HG03060 (cell line): ENCODE measurements at regions not wholly inside any gene's neighbourhood (a gene's known extent, or its start where the extent isn't known, plus 50 kb on each side); places are given as distances from the start of the nearest gene placed in this dataset.
A peak's percentile ranks its signal among the peaks of the same experiment; 100 is the strongest.
"Not testable (repeated sequence)": the region's sequence is repeated elsewhere in the genome, so short reads cannot be mapped to it uniquely, and the experiment has no call there.

Source experiments
- ATAC-seq: cut with Tn5 transposase; IDR thresholded peaks from one replicate; pipeline ENCODE4 v1.9.1; 2021; ENCODE audit warnings: low read depth, moderate number of reproducible peaks; ENCODE audit not compliant: unreplicated experiment

DNA sequence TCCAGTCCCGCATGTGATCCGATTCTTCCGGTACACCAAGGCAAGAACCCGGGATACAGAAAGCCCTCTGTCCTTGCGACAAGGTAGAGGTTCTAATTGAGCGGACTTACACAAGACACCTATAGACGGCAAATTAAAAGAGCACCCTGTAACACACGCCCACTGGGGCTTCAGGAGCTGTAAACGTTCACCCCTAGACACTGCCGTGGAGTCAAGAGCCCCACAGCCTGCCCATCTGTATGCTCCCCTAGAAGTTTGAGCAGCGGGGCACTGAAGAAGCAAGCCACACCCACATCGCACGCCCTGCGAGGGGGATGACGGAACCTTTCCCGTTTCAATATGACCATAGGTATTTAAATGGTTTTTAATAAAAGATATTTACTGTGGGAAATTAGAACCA lies 696.3 kb upstream of the MMS22L start:
- ATAC-seq = not testable (repeated sequence)

DNA sequence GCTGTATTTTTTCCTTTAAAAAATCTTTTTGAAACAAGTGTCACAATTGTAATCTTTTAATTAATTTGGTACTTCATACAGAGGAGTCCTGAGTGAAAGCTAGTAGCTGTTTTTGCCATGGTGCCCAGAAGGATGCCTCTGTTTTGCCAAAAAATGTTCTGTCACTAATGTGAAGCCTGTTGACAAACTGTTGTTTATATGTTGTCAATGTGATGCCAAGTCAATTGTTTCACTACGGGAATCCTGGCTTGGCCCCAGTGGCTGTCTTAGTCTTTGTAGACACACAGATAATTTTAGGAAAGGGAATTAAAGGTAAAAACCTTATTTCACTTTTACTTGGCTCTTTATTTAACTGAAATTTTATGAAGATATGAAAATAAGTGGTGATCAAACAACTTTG lies 706.4 kb upstream of the MMS22L start:
- no peak for ATAC-seq

DNA sequence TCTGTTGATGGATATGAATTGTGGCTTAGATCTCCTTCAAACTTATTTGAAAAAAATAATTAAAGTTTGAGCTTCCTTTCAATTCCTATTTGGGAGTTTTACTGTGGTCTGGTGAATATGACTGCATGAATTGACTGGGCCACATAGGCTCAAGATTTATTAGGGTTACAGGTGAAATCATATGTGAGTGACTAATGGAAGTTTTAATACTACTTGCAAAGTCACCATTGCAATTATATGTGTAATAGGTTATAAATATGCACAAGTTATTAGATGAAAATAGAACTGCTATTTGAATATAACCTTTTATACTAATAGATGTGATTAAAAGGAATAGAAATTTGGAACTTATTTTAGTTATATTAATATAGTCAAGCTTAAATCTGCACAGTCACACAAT lies 712.1 kb upstream of the MMS22L start:
- ATAC-seq = no peak

DNA sequence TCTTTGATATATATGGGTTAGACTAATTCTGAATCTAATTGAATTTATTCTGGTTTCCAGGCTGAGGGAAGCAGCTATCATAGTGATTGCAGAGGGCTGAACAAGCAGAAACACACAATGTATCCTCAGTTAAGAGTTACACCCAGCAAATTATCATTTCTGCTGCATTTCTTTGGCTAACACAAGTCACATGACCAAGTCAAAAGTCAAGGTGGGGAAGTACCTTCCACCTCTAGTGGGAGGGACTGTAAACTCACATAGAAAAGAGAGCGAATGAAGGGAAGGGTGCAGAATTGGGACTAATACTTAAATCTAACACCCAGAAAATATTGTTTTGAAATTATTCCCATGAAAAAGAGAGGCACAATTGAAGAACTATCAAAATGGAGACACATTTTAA lies 719.7 kb upstream of the MMS22L start:
- ATAC-seq = no peak

DNA sequence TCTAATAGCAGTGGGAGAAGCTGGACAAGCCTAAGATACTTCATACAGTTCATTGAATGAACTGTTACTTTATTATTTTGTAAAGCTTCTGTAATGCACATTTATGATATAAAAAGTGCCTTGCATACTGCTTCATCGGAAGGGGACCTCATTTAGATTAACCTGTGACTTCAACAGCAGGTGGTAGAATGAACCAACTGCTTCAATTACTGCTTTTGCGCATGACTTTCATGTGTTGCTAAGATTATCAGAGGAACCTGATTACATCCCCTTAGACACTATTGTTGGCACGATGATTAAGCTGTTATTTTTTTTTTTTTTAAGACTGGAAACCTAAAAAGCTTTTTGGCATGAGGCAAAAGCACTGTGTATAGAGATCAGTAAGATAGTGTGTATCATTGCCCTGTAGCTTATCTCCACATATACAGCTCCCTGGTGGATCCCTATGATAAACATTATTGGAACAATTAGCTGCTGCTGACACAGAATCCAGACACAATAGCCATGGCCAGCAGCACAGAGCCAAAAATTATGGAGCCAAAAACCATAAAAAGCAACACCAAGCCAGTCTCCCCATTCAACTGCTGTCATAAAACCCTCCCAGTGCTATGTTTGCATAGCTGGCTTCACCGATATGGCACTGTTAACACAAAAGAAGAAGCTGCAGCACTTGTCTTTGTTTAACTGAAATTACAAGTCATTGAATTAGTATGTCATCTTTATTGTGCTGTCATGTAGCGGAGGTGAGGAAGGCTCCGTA lies 731.6 kb upstream of the MMS22L start:
- no peak for ATAC-seq

DNA sequence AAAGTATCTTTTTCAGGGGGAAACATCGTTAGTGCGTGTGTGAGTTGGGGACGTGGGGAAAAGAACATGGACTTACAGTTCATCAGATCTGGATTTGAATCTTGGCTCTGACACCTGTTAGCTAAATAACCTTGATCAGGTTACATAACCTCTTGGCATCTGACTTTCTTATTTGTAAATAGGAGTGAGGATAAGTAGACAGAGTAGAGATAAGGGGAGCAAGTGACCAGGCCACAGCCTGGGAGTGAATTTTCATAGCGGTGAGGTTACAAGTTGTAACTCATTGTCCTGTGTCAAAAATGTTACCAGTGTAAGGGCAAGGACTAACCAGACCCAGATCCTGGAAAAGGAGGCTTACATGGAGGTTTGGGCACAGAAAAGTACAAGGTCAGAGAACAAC lies 733.5 kb upstream of the MMS22L start:
- no peak for ATAC-seq

DNA sequence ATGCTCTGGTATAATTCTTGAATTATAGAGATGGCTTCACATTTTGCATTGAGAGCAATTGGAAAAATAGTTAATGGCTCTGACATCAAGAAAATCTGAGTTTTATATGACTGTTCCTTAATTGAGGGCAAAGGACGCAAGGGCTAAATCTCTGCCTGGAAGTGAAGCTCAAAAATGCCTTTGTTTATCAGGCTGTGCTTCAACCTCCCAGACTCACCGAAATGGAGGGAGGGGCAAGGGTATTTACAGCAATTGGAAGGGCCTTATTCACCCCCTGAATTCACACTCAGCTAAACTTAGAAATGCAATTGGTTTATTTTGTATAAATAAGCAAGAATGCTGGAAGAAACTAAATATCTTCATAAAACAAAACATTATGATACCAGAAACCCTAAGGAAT lies 737.2 kb upstream of the MMS22L start:
- ATAC-seq = no peak

DNA sequence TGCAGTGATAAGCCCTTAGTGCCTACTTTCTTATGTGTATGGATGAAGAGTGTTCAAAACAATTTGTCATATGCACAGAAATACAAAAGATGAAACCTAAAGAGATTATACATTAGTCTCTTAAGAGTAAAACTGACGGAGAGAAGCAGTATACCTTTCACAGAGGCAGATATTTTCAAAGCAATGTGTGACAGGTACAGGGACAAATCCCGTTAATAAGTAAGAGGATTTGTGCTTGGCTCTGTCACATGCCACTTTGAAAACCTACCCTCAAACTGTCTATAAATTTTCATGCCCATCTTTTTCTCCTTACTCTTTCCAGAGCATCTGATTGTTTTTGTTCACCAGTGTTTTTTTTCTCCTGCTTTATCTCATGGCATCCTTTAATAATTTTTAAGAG lies 741.3 kb upstream of the MMS22L start:
- no peak for ATAC-seq

DNA sequence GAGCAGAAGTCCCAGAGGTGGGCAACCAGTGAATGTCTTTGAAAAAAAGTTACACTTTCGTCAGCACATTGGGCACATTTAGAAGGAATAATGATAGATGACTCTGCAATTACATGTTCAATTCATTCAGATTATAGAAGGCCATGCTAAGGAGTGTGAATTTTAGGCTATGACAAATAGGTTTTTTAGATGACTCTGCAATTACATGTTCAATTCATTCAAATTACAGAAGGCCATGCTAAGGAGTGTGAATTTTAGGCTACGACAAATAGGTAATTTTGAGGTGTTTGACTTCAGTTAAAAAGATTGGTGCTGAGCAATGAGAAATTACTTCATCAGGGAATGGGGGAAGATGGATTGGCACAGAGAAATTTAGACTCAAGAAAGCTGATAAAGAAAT lies 744.9 kb upstream of the MMS22L start:
- ATAC-seq = no peak

DNA sequence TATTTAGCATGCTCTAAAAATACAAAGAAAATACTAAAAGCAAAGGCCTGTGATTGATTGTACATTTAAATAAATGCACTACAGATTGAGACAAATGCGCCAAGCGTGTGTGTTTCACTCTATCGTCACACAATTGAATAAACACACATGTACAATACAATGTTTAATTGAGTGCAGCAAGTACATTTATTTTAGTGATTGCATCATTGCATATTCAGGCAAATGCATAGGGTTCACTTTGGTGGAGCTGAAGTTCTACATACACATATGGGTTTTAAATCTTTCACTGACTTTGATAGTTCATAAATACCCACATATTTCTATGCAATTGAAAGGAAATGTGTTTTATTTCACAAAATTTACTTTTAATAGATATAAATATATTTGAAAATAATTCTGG lies 750.6 kb upstream of the MMS22L start:
- no peak for ATAC-seq

DNA sequence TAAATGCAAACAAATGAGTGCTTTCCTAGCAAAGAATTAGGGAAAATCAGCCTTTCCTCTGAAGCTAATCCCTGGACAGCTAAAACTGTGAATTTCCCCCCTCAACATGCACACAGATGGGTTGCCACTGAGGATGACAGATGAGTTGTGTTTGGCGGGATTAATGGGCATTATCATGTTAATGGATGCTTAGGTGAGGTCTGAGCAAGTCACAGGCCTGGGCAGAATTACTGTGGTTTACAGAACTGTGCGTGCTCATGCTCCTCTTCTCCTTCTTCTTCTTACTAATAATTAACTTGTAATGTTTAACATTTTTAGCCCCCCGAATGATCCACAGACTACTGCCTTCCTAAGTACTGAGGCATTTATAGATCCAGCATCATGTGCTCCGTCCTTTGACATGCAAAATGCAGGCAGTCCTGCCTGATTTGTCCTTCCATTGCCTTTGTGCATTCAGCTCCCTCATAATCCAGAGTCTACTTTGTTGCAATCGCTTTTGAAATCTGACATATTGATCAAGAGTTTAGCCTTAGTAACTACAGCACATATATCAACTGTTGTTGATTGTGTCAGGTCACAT lies 753.4 kb upstream of the MMS22L start:
- no peak for ATAC-seq

DNA sequence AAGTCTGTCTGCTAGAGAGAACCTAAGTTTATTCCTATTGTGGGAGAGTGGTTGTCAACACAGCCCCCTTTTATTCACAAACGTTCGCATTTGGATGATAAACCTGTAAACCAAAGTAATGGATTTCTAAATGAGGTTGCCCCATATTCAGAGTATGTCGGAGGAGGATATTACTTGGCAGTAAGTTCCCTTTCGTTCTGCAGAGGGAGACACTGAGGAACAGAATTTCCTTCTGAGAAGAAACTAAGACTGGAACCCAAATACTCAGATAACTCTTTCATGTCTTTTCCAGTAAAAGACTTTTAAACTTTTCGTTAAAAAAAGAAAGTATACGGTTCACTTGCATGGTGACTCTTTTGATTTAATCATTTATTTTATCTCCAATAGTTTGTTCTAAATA lies 754.6 kb upstream of the MMS22L start:
- no peak for ATAC-seq

DNA sequence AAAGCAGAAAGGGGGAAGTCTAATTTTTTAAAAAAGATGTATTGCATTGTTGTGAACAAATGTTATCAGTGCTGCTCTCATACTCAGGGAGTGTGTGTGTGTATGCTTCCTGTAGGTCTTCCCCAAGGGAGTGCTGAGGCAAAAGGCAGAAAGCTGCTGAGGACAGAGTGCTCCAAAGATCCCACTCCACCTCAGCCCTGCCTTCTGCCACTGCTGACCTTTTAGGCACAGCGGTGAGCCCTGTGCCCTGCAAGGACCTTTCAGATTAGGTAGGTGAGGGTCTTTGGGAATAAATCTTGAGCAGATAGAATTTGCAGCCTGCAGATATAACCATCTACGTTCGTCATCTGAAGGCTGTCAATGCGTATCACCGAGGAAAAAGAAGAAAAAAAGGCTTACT lies 756.4 kb upstream of the MMS22L start:
- ATAC-seq = no peak

DNA sequence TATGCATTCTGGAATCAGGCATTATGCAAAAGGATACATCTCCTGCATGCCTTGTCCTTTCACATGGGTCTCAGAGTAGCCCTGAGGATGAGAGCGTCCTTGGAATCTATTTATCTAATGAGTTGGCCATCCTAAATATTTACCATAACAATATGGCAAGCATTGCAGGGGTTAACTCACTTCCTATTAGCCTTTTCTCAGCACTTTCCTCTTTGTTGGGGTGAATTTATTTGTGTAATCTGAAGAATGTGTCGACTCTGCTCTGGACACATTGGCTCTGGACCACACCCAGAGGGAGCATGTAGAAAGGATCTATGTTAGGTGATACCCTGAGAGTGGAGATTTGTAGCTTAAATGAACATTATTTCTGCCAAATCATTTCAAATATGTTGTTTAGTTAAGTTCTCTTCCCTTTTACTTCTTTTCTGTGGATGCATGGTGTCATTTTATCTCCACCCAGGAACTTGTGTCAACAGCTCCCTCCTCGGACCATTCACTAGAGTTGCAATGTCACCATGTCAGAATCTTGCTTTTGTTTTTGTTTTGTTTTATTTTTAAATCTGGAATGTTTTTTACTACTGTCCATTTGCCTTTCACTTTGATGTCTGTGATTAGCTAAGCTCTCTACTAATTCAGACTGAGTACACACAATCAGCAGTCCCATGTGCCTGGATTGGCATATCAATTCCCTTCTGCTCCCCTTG lies 757.0 kb upstream of the MMS22L start:
- no peak for ATAC-seq

DNA sequence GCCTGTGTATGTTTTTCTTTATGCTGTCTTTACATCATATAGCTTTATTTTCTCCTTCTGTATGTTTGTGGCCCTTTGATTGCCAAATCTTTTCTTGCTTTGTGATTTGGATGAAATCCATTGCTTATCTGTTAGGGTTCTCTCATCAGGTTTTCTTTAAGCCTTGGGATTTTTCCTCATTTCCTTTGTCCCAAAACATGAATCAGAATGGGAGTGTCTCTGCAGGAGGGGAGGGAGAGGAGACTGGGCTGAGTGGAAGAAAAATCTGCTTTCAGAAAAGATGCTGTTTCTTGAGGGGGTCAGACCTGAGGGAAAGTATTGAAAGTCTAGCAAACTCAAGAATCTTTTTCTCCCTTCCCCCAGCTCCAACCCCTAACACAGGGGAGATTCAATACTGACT lies 758.0 kb upstream of the MMS22L start:
- ATAC-seq = no peak

DNA sequence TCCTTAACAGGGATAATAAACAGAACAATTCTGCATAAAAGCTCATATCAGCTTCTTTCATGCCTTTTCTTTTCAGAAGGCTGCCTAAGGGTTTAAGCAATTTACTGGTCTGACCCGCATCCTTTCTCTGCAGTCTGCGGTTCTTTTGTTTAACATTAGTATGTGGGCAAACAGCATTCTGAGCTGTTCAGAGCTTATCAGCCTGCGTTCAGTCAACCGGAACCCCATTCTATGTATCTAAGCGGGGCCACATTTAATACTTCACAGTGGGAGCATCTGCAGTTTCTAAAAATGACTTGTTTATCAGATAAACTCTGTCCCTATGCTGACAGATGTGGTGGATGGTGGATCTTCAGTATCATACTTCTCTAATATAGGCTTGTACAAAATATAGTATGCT lies 758.9 kb upstream of the MMS22L start:
- no peak for ATAC-seq

DNA sequence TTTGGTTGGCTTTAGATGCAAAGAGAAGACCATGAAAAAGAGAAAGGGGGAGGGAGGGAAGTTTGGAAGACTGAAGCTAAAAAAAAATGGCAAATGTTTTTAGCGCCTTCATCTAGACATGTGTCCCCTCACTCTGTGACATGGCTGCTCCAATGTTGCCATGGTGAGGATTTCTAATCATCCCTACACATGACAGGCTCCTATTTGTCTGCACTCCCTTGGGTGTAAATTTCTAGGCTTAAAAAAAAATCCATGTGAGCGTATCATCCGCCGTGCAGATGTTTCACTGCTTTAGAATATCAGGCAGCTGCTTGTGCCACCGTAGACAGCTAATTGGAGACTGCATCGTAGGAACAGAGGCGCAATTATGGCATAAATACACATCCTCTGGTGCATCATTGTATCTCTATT lies 761.1 kb upstream of the MMS22L start:
- ATAC-seq = no peak

DNA sequence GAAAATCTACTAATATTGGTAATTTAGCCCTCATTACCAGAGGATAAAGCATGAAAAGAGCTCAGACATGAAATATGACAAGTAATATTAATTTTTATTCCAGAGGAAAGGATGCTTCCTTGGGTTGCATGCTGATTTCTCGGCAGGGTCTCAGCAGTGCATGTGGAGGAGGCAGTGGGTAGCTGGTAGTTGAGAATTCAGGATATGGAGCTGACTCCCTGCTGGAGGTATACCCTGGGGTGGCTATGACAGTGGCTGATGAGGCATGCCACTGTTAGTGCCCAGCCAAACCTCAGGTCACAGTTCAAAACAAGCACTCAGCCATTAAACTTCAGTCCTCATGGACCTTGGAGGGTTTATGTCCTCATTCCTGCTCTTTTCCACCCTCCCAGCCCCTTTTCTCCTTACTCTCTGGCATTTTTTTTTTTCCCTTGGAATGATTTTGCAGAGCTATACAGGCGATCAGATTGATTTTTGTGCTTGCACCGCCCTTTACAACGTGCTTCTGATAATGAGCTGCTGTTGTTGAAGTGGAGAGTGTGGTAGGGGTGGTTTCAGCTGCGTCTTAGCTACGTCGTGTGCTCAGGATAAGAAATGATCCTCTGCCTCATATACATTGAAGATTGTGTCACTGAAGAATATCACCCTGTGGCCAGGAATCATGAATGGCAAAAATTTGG lies 761.9 kb upstream of the MMS22L start:
- ATAC-seq = no peak

DNA sequence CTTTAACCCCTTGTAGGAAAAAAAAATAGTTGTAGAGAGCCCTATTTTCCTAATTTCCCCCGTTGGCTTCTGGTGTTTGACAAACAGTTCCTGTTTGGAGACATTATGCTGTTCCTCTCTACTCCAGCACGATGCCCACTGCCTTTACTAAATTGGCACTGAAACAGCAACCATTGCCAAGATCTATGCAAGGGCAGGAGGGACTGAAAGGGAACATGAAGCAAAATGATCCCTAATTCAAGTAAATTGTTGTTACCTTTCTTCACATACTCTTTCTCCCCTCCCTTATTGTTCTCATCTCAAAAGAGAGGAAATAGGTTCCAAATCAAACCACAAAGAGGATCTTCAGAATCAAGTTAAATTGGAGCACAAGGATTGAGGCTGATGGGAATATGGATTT lies 764.1 kb upstream of the MMS22L start:
- no peak for ATAC-seq

DNA sequence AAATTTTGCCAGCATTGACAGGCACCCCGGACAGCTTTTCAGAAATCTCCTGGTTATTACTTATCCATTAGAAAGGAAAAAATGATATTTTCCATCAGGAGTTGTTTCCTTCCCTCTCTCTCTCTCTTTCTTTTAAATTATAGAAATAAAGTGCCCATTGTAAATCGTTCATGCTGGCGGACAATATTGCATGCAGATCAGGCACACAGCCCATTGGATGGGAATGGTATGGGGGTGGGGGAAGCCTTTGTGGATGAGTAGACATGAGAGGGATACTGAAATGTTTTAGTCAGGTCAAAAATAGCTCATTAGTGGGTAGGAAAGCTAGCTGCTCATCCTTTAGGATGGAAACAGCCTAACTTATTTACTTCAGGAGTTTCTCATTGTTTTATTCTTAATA lies 764.9 kb upstream of the MMS22L start:
- ATAC-seq = no peak

DNA sequence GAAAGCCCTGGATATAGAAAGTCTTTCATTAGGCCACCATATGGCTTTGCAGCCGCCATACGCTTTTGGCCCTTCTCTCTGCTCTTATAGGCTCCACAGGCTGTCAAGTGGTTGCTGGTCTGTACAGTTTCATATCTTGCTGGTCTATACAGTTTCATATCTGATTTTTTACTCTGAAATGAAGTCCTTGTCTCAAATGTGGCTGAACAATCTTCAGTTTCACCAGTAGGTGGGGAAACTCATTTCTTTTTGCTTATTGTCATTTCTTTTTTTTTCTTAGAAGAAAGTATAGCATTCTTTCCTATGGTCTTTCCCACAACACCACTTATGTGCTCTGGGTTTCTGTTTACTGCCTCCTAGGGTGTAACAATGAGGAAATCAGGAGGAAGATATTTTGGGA lies 771.4 kb upstream of the MMS22L start:
- ATAC-seq = peak; percentile 42
